ENCODE measurements at regions not wholly inside any gene's neighbourhood (a gene's known extent, or its start where the extent isn't known, plus 50 kb on each side); places are given as distances from the start of the nearest gene placed in this dataset.
"Not testable (repeated sequence)": the region's sequence is repeated elsewhere in the genome, so short reads cannot be mapped to it uniquely, and the experiment has no call there.

- WGBS (ENCODE audit: insufficient coverage, low lambda C conversion rate), result no CpG with 5 or more reads among the region's 5 CpGs
- Histone ChIP-seq H3K36me3 (ENCODE audit: control insufficient read depth, insufficient read depth, low read length) (no peaks in the 10 kb centered on the region), H3K9me3 (ENCODE audit: control insufficient read depth, low read depth, low read length) (no peaks in the 10 kb centered on the region), H3K27me3 (ENCODE audit: control insufficient read depth, insufficient read depth, low read length) (no peaks in the 10 kb centered on the region), H3K4me3 (ENCODE audit: low read length) (no peak overlapping the region), H3K4me1 (ENCODE audit: control insufficient read depth, insufficient read depth, low read length) (peaks cover 55% of the 10 kb centered on the region), H3K27ac (ENCODE audit: low read length) (peak overlapping the region; percentile 72)
- peak in 1 of 2 donors; percentile 47 for DNase-seq
Observed at GRCh38 chr5:56638768-56639238, 176.5 kb upstream of the MAP3K1 start.

- H3K27ac ChIP-seq (ENCODE audit: low read length), result peak overlapping the region; percentile 72
- DNase-seq, result peak; percentile 69 to 87
- no CpG with 5 or more reads among the region's 2 CpGs for WGBS (ENCODE audit: insufficient coverage, low lambda C conversion rate)
- H3K9me3 ChIP-seq (ENCODE audit: control insufficient read depth, low read depth, low read length), result no peaks in the 10 kb centered on the region
- no peaks in the 10 kb centered on the region for H3K36me3 ChIP-seq (ENCODE audit: control insufficient read depth, insufficient read depth, low read length)
- peaks cover 55% of the 10 kb centered on the region for H3K4me1 ChIP-seq (ENCODE audit: control insufficient read depth, insufficient read depth, low read length)
- no peaks in the 10 kb centered on the region for H3K27me3 ChIP-seq (ENCODE audit: control insufficient read depth, insufficient read depth, low read length)
- no peak overlapping the region for H3K4me3 ChIP-seq (ENCODE audit: low read length)
Observed at GRCh38 chr5:56638061-56638621, 177.2 kb upstream of the MAP3K1 start.

GRCh38 chr5:56637321-56637920 lies 177.9 kb upstream of the MAP3K1 start:
- Histone ChIP-seq H3K4me3 (ENCODE audit: low read length) (no peak overlapping the region), H3K9me3 (ENCODE audit: control insufficient read depth, low read depth, low read length) (no peaks in the 10 kb centered on the region), H3K27ac (ENCODE audit: low read length) (peak overlapping the region; percentile 45), H3K27me3 (ENCODE audit: control insufficient read depth, insufficient read depth, low read length) (no peaks in the 10 kb centered on the region), H3K4me1 (ENCODE audit: control insufficient read depth, insufficient read depth, low read length) (peaks cover 55% of the 10 kb centered on the region), H3K36me3 (ENCODE audit: control insufficient read depth, insufficient read depth, low read length) (no peaks in the 10 kb centered on the region)
- peak; percentile 48 to 75 for DNase-seq
- WGBS (ENCODE audit: insufficient coverage, low lambda C conversion rate), result 6% methylated on average over 2 of the region's 3 CpGs

- no peaks in the 10 kb centered on the region for H3K27me3 ChIP-seq (ENCODE audit: control insufficient read depth, insufficient read depth, low read length)
- H3K27ac ChIP-seq (ENCODE audit: low read length), result no peak overlapping the region
- H3K4me3 ChIP-seq (ENCODE audit: low read length), result no peak overlapping the region
- no peaks in the 10 kb centered on the region for H3K36me3 ChIP-seq (ENCODE audit: control insufficient read depth, insufficient read depth, low read length)
- no peaks in the 10 kb centered on the region for H3K9me3 ChIP-seq (ENCODE audit: control insufficient read depth, low read depth, low read length)
- WGBS (ENCODE audit: insufficient coverage, low lambda C conversion rate), result no CpG with 5 or more reads among the region's 1 CpG
- DNase-seq, result no peak
- peaks cover 23% of the 10 kb centered on the region for H3K4me1 ChIP-seq (ENCODE audit: control insufficient read depth, insufficient read depth, low read length)
Observed at GRCh38 chr5:56633950-56634349, 181.4 kb upstream of the MAP3K1 start.

- DNase-seq, result no peak
- Histone ChIP-seq H3K27me3 (ENCODE audit: control insufficient read depth, insufficient read depth, low read length) (no peaks in the 10 kb centered on the region), H3K27ac (ENCODE audit: low read length) (no peak overlapping the region), H3K4me3 (ENCODE audit: low read length) (no peak overlapping the region), H3K9me3 (ENCODE audit: control insufficient read depth, low read depth, low read length) (peaks cover 8% of the 10 kb centered on the region), H3K36me3 (ENCODE audit: control insufficient read depth, insufficient read depth, low read length) (no peaks in the 10 kb centered on the region), H3K4me1 (ENCODE audit: control insufficient read depth, insufficient read depth, low read length) (peaks cover 13% of the 10 kb centered on the region)
- 17% methylated on average over 1 of the region's 1 CpG for WGBS (ENCODE audit: insufficient coverage, low lambda C conversion rate)
Observed at GRCh38 chr5:56632939-56633338, 182.4 kb upstream of the MAP3K1 start.

- Histone ChIP-seq H3K9me3 (ENCODE audit: control insufficient read depth, low read depth, low read length) (peaks cover 8% of the 10 kb centered on the region), H3K4me3 (ENCODE audit: low read length) (no peak overlapping the region), H3K27ac (ENCODE audit: low read length) (no peak overlapping the region), H3K36me3 (ENCODE audit: control insufficient read depth, insufficient read depth, low read length) (no peaks in the 10 kb centered on the region), H3K4me1 (ENCODE audit: control insufficient read depth, insufficient read depth, low read length) (peaks cover 7% of the 10 kb centered on the region), H3K27me3 (ENCODE audit: control insufficient read depth, insufficient read depth, low read length) (no peaks in the 10 kb centered on the region)
- WGBS (ENCODE audit: insufficient coverage, low lambda C conversion rate), result no CpG with 5 or more reads among the region's 2 CpGs
- DNase-seq, result no peak
Observed at GRCh38 chr5:56632199-56632598, 183.2 kb upstream of the MAP3K1 start.

GRCh38 chr5:56631719-56632118 lies 183.6 kb upstream of the MAP3K1 start:
- DNase-seq, result no peak
- no CpG with 5 or more reads among the region's 2 CpGs for WGBS (ENCODE audit: insufficient coverage, low lambda C conversion rate)

GRCh38 chr5:56628616-56629015 lies 186.7 kb upstream of the MAP3K1 start:
- not testable (repeated sequence) for DNase-seq; H3K27me3 ChIP-seq (ENCODE audit: control insufficient read depth, insufficient read depth, low read length); H3K4me1 ChIP-seq (ENCODE audit: control insufficient read depth, insufficient read depth, low read length); H3K36me3 ChIP-seq (ENCODE audit: control insufficient read depth, insufficient read depth, low read length); H3K9me3 ChIP-seq (ENCODE audit: control insufficient read depth, low read depth, low read length); H3K4me3 ChIP-seq (ENCODE audit: low read length); H3K27ac ChIP-seq (ENCODE audit: low read length)
- WGBS (ENCODE audit: insufficient coverage, low lambda C conversion rate), result no CpG with 5 or more reads among the region's 4 CpGs

More at GRCh38 chr5:56631719-56632118, 183.6 kb upstream of the MAP3K1 start:
- Histone ChIP-seq H3K4me3 (ENCODE audit: low read length) (no peak overlapping the region), H3K4me1 (ENCODE audit: control insufficient read depth, insufficient read depth, low read length) (peaks cover 2% of the 10 kb centered on the region), H3K27me3 (ENCODE audit: control insufficient read depth, insufficient read depth, low read length) (no peaks in the 10 kb centered on the region), H3K36me3 (ENCODE audit: control insufficient read depth, insufficient read depth, low read length) (no peaks in the 10 kb centered on the region), H3K27ac (ENCODE audit: low read length) (no peak overlapping the region), H3K9me3 (ENCODE audit: control insufficient read depth, low read depth, low read length) (peaks cover 8% of the 10 kb centered on the region)

GRCh38 chr5:56625541-56625940 lies 189.8 kb upstream of the MAP3K1 start:
- Histone ChIP-seq H3K27me3 (ENCODE audit: control insufficient read depth, insufficient read depth, low read length) (no peaks in the 10 kb centered on the region), H3K36me3 (ENCODE audit: control insufficient read depth, insufficient read depth, low read length) (no peaks in the 10 kb centered on the region), H3K4me3 (ENCODE audit: low read length) (no peak overlapping the region), H3K9me3 (ENCODE audit: control insufficient read depth, low read depth, low read length) (peaks cover 8% of the 10 kb centered on the region), H3K4me1 (ENCODE audit: control insufficient read depth, insufficient read depth, low read length) (no peaks in the 10 kb centered on the region), H3K27ac (ENCODE audit: low read length) (no peak overlapping the region)
- no peak for DNase-seq
- WGBS (ENCODE audit: insufficient coverage, low lambda C conversion rate), result 100% methylated on average over 1 of the region's 2 CpGs

GRCh38 chr5:56624751-56625150 lies 190.6 kb upstream of the MAP3K1 start:
- no peaks in the 10 kb centered on the region for H3K36me3 ChIP-seq (ENCODE audit: control insufficient read depth, insufficient read depth, low read length)
- no CpG with 5 or more reads among the region's 1 CpG for WGBS (ENCODE audit: insufficient coverage, low lambda C conversion rate)
- no peaks in the 10 kb centered on the region for H3K4me1 ChIP-seq (ENCODE audit: control insufficient read depth, insufficient read depth, low read length)
- no peak overlapping the region for H3K27ac ChIP-seq (ENCODE audit: low read length)
- no peaks in the 10 kb centered on the region for H3K27me3 ChIP-seq (ENCODE audit: control insufficient read depth, insufficient read depth, low read length)
- no peak for DNase-seq
- H3K4me3 ChIP-seq (ENCODE audit: low read length), result no peak overlapping the region
- peaks cover 8% of the 10 kb centered on the region for H3K9me3 ChIP-seq (ENCODE audit: control insufficient read depth, low read depth, low read length)

GRCh38 chr5:56622141-56622540 lies 193.2 kb upstream of the MAP3K1 start:
- Histone ChIP-seq H3K27me3 (ENCODE audit: control insufficient read depth, insufficient read depth, low read length) (no peaks in the 10 kb centered on the region), H3K27ac (ENCODE audit: low read length) (no peak overlapping the region), H3K36me3 (ENCODE audit: control insufficient read depth, insufficient read depth, low read length) (no peaks in the 10 kb centered on the region), H3K9me3 (ENCODE audit: control insufficient read depth, low read depth, low read length) (peaks cover 11% of the 10 kb centered on the region), H3K4me1 (ENCODE audit: control insufficient read depth, insufficient read depth, low read length) (no peaks in the 10 kb centered on the region), H3K4me3 (ENCODE audit: low read length) (no peak overlapping the region)
- WGBS (ENCODE audit: insufficient coverage, low lambda C conversion rate), result 75% methylated on average over 1 of the region's 2 CpGs
- DNase-seq, result no peak
